ENCODE measurements at regions not wholly inside any gene's neighbourhood (a gene's known extent, or its start where the extent isn't known, plus 50 kb on each side); places are given as distances from the start of the nearest gene placed in this dataset.

GRCh38 chr2:10984418-10985135, 72.8 kb downstream of the KCNF1 start (continued):
- TF ChIP-seq PHF8 (IDR thresholded peaks at IDR 0.05; ENCODE audit: borderline replicate concordance, low read depth) = no peak
- TF ChIP-seq POLR2A (IDR thresholded peaks at IDR 0.05; ENCODE audit: low read length) = no peak
- TF ChIP-seq ZSCAN20 (CRISPR knock-in tag; IDR thresholded peaks at IDR 0.05) = no peak

- Histone ChIP-seq H3K4me2 (no peak overlapping the region), H3K9me3 (no peaks in the 10 kb centered on the region), H3K4me1 (no peaks in the 10 kb centered on the region), H3K27ac (no peak overlapping the region), H3K4me3 (no peak overlapping the region)
- ATAC-seq = no peak
- no peak for DNase-seq (ENCODE audit: low read depth in 1 of 2, low spot score in 1 of 2)
- 87% methylated on average over 6 of the region's 6 CpGs for WGBS (ENCODE audit: missing lambda C conversion rate)
- TF ChIP-seq CHD4 (IDR thresholded peaks at IDR 0.05; ENCODE audit: borderline replicate concordance) = no peak
- ChIA-PET POLR2A (no interaction called here), CTCF (no interaction called here)
- FAIRE-seq = no peak
Measured at GRCh38 chr2:10985260-10985659, 73.5 kb downstream of the KCNF1 start.

- ChIA-PET CTCF (no interaction called here), POLR2A (no interaction called here)
- Histone ChIP-seq H3K4me2 (no peak overlapping the region), H3K27ac (no peak overlapping the region), H3K4me3 (no peak overlapping the region), H3K4me1 (no peaks in the 10 kb centered on the region), H3K9me3 (no peaks in the 10 kb centered on the region)
- TF ChIP-seq HES2 (IDR thresholded peaks at IDR 0.05) (no peak), ELK1 (IDR thresholded peaks at IDR 0.05; ENCODE audit: low read depth, low read length) (no peak)
- ATAC-seq = no peak
- FAIRE-seq = no peak
- no peak for DNase-seq (ENCODE audit: low read depth in 1 of 2, low spot score in 1 of 2)
- WGBS (ENCODE audit: missing lambda C conversion rate) = 83% methylated on average over 9 of the region's 9 CpGs
Measured at GRCh38 chr2:10985901-10986535, 74.3 kb downstream of the KCNF1 start.

- no peak overlapping the region for H3K4me2 ChIP-seq
- ChIA-PET CTCF (interaction anchor here (1.2 kb wide), 3 partner anchors 9 to 19 kb away, joined by 4 to 6 read pairs (median 4); no protein-coding TSS in a partner anchor), POLR2A (no interaction called here)
- no peaks in the 10 kb centered on the region for H3K4me1 ChIP-seq
- FAIRE-seq = no peak
- ATAC-seq = no peak
- TF ChIP-seq GATA3 (IDR thresholded peaks at IDR 0.05; ENCODE audit: borderline replicate concordance) (no peak), CHD4 (IDR thresholded peaks at IDR 0.05; ENCODE audit: borderline replicate concordance) (no peak), RARB (CRISPR knock-in tag; IDR thresholded peaks at IDR 0.05) (no peak), ZFP36 (IDR thresholded peaks at IDR 0.05; ENCODE audit: borderline replicate concordance, partially characterized antibody) (no peak), MAFK (IDR thresholded peaks at IDR 0.05; ENCODE audit: partially characterized antibody) (no peak), ZSCAN20 (CRISPR knock-in tag; IDR thresholded peaks at IDR 0.05) (no peak), SMC3 (IDR thresholded peaks at IDR 0.05) (no peak), CHD2 (IDR thresholded peaks at IDR 0.05; ENCODE audit: low read length, partially characterized antibody) (no peak), HOXB13 (CRISPR knock-in tag; IDR thresholded peaks at IDR 0.05; ENCODE audit: low read depth) (no peak), ESRRA (IDR thresholded peaks at IDR 0.05; ENCODE audit: borderline replicate concordance, low read length) (no peak), HOXB5 (CRISPR knock-in tag; IDR thresholded peaks at IDR 0.05) (no peak)
- DNase-seq (ENCODE audit: low read depth in 1 of 2, low spot score in 1 of 2) = no peak
- no peak overlapping the region for H3K4me3 ChIP-seq
- H3K27ac ChIP-seq = no peak overlapping the region
- WGBS (ENCODE audit: missing lambda C conversion rate) = 38% methylated on average over 2 of the region's 2 CpGs
- no peaks in the 10 kb centered on the region for H3K9me3 ChIP-seq
Measured at GRCh38 chr2:10987439-10987838, 75.7 kb downstream of the KCNF1 start.

- no peak overlapping the region for H3K27ac ChIP-seq
- no peak for DNase-seq (ENCODE audit: low read depth in 1 of 2, low spot score in 1 of 2)
- POLR2A ChIA-PET = no interaction called here
- H3K4me3 ChIP-seq = no peak overlapping the region
- no peak for FAIRE-seq
- CTCF ChIA-PET = interaction anchor here (1.0 to 1.4 kb wide), 3 partner anchors 8 to 145 kb away, joined by 3 to 4 read pairs (median 3); a partner anchor contains a TSS
- WGBS (ENCODE audit: missing lambda C conversion rate) = 68% methylated on average over 3 of the region's 3 CpGs
- no peaks in the 10 kb centered on the region for H3K4me1 ChIP-seq
- H3K4me2 ChIP-seq = no peak overlapping the region
- H3K9me3 ChIP-seq = no peaks in the 10 kb centered on the region
- ATAC-seq = no peak
- TF ChIP-seq RFX5 (IDR thresholded peaks at IDR 0.05) (no peak), HDAC2 (IDR thresholded peaks at IDR 0.05) (no peak), MYC (IDR thresholded peaks at IDR 0.05; ENCODE audit: borderline replicate concordance, low read length) (no peak), MAZ (IDR thresholded peaks at IDR 0.05; ENCODE audit: borderline replicate concordance, low read depth, low read length) (no peak), KDM1A (IDR thresholded peaks at IDR 0.05; ENCODE audit: low read depth) (no peak), BCL3 (IDR thresholded peaks at IDR 0.05) (no peak), RCOR1 (IDR thresholded peaks at IDR 0.05; ENCODE audit: low read depth, low read length) (no peak), NFE2L2 (conservative IDR thresholded peaks at IDR 0.05; ENCODE audit: low read length) (no peak), POLR2AphosphoS2 (conservative IDR thresholded peaks at IDR 0.05; ENCODE audit: low read length) (no peak), PBX3 (IDR thresholded peaks at IDR 0.05) (no peak), ESRRA (IDR thresholded peaks at IDR 0.05; ENCODE audit: borderline replicate concordance, low read length) (no peak), MAFK (IDR thresholded peaks at IDR 0.05; ENCODE audit: partially characterized antibody) (no peak)
Measured at GRCh38 chr2:10987861-10988260, 76.1 kb downstream of the KCNF1 start.

Data from A549 (cell line).